OCI-LY7 (cell line): ENCODE measurements at regions not wholly inside any gene's neighbourhood (a gene's known extent, or its start where the extent isn't known, plus 50 kb on each side); places are given as distances from the start of the nearest gene placed in this dataset.

Experiments used
- BruUV-seq: library from RNA; stranded (reverse); fragments of 400-500 nt; replicated peaks from 2 replicates; lab custom pipeline; 2021; lab: Mats Ljungman, UMichigan
- CTCF ChIA-PET: fragments of 300-600 bp; sonication (Branson Sonifier 250); formaldehyde crosslinking; loops from one replicate; lab custom pipeline; 2022; ENCODE audit warnings: antibody characterized with exemption; ENCODE audit not compliant: unreplicated experiment; lab: Charles Lee
- POLR2A ChIA-PET: fragments of 300-600 bp; sonication (Branson Sonifier 250); formaldehyde crosslinking; loops from one replicate; lab custom pipeline; 2022; ENCODE audit warnings: antibody characterized with exemption; lab: Charles Lee
- DNase-seq: peaks from one replicate; pipeline ENCODE4 v3.0.0-alpha.2; 2015; ENCODE audit warnings: low spot score
- H2AFZ ChIP-seq: fragments of 200-600 bp; sonication (generic), shearing (Covaris generic); 2 replicates; pipeline ENCODE4 v1.6.1; 2014; ENCODE audit warnings: mild to moderate bottlenecking, antibody characterized with exemption, low read length, moderate library complexity
- H3K27ac ChIP-seq: fragments of 200-600 bp; sonication (generic); 2 replicates; pipeline ENCODE4 v1.5.1; 2014; ENCODE audit warnings: mixed run types, low read depth, mild to moderate bottlenecking, moderate library complexity, low read length, inconsistent platforms; ENCODE audit not compliant: poor library complexity, severe bottlenecking
- H3K36me3 ChIP-seq: fragments of 200-600 bp; sonication (generic); 2 replicates; pipeline ENCODE4 v1.6.1; 2014; ENCODE audit warnings: mild to moderate bottlenecking, antibody characterized with exemption, low read length, moderate library complexity, mixed read lengths; ENCODE audit not compliant: insufficient read depth
- H3K4me1 ChIP-seq: fragments of 200-600 bp; sonication (generic); 2 replicates; pipeline ENCODE4 v1.5.1; 2014; ENCODE audit warnings: mild to moderate bottlenecking, low read length; ENCODE audit not compliant: insufficient read depth, poor library complexity, severe bottlenecking
- H3K4me2 ChIP-seq: fragments of 200-600 bp; sonication (generic); 2 replicates; pipeline ENCODE4 v1.6.1; 2014; ENCODE audit warnings: mild to moderate bottlenecking, low read length
- H3K4me3 ChIP-seq: fragments of 200-600 bp; sonication (generic); 2 replicates; pipeline ENCODE4 v1.5.1; 2014; ENCODE audit warnings: mild to moderate bottlenecking, low read depth, low read length; ENCODE audit not compliant: poor library complexity, severe bottlenecking
- H3K79me2 ChIP-seq: fragments of 200-600 bp; sonication (generic); 2 replicates; pipeline ENCODE4 v1.6.1; 2016; ENCODE audit warnings: low read depth, mild to moderate bottlenecking, low read length, moderate library complexity, mixed read lengths; ENCODE audit not compliant: insufficient read depth
- H3K9me2 ChIP-seq: fragments of 200-600 bp; sonication (generic); 2 replicates; pipeline ENCODE4 v1.6.1; 2016; ENCODE audit warnings: mild to moderate bottlenecking, low read length, mixed read lengths; ENCODE audit not compliant: insufficient read depth
- H3K9me3 ChIP-seq: fragments of 200-600 bp; sonication (generic); 2 replicates; pipeline ENCODE4 v1.6.1; 2014; ENCODE audit warnings: mild to moderate bottlenecking, mixed run types, low read length, mixed read lengths
- H4K20me1 ChIP-seq: fragments of 200-600 bp; sonication (generic); 2 replicates; pipeline ENCODE4 v1.6.1; 2014; ENCODE audit warnings: mild to moderate bottlenecking, antibody characterized with exemption, low read length, moderate library complexity, mixed read lengths; ENCODE audit not compliant: insufficient read depth
- CTCF ChIP-seq: fragments of 200-600 bp; sonication (generic); conservative IDR thresholded peaks from 2 replicates; pipeline ENCODE4 v1.5.1; 2014; ENCODE audit warnings: mild to moderate bottlenecking, antibody characterized with exemption, low read length, moderate library complexity, mixed read lengths
- EZH2phosphoT487 ChIP-seq: fragments of 200-600 bp; sonication (generic); IDR thresholded peaks from 2 replicates; pipeline ENCODE4 v1.6.1; 2018; ENCODE audit warnings: low read depth, borderline replicate concordance, mild to moderate bottlenecking, mixed run types, antibody characterized with exemption, low read length, moderate library complexity, mixed read lengths
- intact Hi-C: fragments of 100-400 bp; cut with micrococcal nuclease; formaldehyde crosslinking; loops from one replicate; pipeline ENCODE4 v1.10.0; 2022; ENCODE audit not compliant: unreplicated experiment

- Histone ChIP-seq H3K4me2 (no peak overlapping the region), H3K9me3 (no peaks in the 10 kb centered on the region), H3K4me1 (no peaks in the 10 kb centered on the region), H3K79me2 (no peaks in the 10 kb centered on the region), H3K9me2 (no peaks in the 10 kb centered on the region), H2AFZ (no peak overlapping the region), H3K27ac (no peak overlapping the region), H3K36me3 (no peaks in the 10 kb centered on the region), H4K20me1 (no peaks in the 10 kb centered on the region), H3K4me3 (no peak overlapping the region)
- TF ChIP-seq EZH2phosphoT487: no peak
- TF ChIP-seq CTCF: no peak
- BruUV-seq: no TSS peak
- ChIA-PET POLR2A (no interaction called here), CTCF (no interaction called here)
- no peak for DNase-seq
- intact Hi-C loops: no loop called here
These were observed 818.2 kb downstream of the BRD1 start for GRCh38 chr22:49009359-49010063.

GRCh38 chr22:49008682-49009235, 818.9 kb downstream of the BRD1 start:
- Histone ChIP-seq H3K27ac (no peak overlapping the region), H3K4me1 (no peaks in the 10 kb centered on the region), H4K20me1 (no peaks in the 10 kb centered on the region), H3K36me3 (no peaks in the 10 kb centered on the region), H3K9me2 (no peaks in the 10 kb centered on the region), H2AFZ (no peak overlapping the region), H3K4me3 (no peak overlapping the region), H3K9me3 (no peaks in the 10 kb centered on the region), H3K79me2 (no peaks in the 10 kb centered on the region), H3K4me2 (no peak overlapping the region)
- DNase-seq: no peak
- intact Hi-C loops: no loop called here
- CTCF ChIA-PET: no interaction called here
- BruUV-seq: no TSS peak
- POLR2A ChIA-PET: no interaction called here
- TF ChIP-seq EZH2phosphoT487: no peak
- no peak for TF ChIP-seq CTCF

- TF ChIP-seq EZH2phosphoT487: no peak
- TF ChIP-seq CTCF: no peak
- Histone ChIP-seq H3K9me3 (no peaks in the 10 kb centered on the region), H3K36me3 (no peaks in the 10 kb centered on the region), H2AFZ (no peak overlapping the region), H3K4me3 (no peak overlapping the region), H3K79me2 (no peaks in the 10 kb centered on the region), H3K4me2 (no peak overlapping the region), H4K20me1 (no peaks in the 10 kb centered on the region), H3K4me1 (no peaks in the 10 kb centered on the region), H3K9me2 (no peaks in the 10 kb centered on the region), H3K27ac (no peak overlapping the region)
- no TSS peak for BruUV-seq
- no peak for DNase-seq
- intact Hi-C loops: no loop called here
- CTCF ChIA-PET: no interaction called here
- POLR2A ChIA-PET: no interaction called here
These were observed 820.5 kb downstream of the BRD1 start for GRCh38 chr22:49007013-49007653.
